ENCODE measurements at regions not wholly inside any gene's neighbourhood (a gene's known extent, or its start where the extent isn't known, plus 50 kb on each side); places are given as distances from the start of the nearest gene placed in this dataset.

GRCh38 chr9:19624519-19624918, 164.3 kb downstream of the SLC24A2 start (continued):
- TF ChIP-seq, protein P1, sequence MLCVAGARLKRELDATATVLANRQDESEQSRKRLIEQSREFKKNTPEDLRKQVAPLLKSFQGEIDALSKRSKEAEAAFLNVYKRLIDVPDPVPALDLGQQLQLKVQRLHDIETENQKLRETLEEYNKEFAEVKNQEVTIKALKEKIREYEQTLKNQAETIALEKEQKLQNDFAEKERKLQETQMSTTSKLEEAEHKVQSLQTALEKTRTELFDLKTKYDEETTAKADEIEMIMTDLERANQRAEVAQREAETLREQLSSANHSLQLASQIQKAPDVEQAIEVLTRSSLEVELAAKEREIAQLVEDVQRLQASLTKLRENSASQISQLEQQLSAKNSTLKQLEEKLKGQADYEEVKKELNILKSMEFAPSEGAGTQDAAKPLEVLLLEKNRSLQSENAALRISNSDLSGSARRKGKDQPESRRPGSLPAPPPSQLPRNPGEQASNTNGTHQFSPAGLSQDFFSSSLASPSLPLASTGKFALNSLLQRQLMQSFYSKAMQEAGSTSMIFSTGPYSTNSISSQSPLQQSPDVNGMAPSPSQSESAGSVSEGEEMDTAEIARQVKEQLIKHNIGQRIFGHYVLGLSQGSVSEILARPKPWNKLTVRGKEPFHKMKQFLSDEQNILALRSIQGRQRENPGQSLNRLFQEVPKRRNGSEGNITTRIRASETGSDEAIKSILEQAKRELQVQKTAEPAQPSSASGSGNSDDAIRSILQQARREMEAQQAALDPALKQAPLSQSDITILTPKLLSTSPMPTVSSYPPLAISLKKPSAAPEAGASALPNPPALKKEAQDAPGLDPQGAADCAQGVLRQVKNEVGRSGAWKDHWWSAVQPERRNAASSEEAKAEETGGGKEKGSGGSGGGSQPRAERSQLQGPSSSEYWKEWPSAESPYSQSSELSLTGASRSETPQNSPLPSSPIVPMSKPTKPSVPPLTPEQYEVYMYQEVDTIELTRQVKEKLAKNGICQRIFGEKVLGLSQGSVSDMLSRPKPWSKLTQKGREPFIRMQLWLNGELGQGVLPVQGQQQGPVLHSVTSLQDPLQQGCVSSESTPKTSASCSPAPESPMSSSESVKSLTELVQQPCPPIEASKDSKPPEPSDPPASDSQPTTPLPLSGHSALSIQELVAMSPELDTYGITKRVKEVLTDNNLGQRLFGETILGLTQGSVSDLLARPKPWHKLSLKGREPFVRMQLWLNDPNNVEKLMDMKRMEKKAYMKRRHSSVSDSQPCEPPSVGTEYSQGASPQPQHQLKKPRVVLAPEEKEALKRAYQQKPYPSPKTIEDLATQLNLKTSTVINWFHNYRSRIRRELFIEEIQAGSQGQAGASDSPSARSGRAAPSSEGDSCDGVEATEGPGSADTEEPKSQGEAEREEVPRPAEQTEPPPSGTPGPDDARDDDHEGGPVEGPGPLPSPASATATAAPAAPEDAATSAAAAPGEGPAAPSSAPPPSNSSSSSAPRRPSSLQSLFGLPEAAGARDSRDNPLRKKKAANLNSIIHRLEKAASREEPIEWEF (IDR thresholded peaks at IDR 0.05; ENCODE audit: insufficient replicate concordance, low read depth, low read length): no peak
- TF ChIP-seq ELK1 (IDR thresholded peaks at IDR 0.05; ENCODE audit: low read depth, low read length) (no peak), RB1 (IDR thresholded peaks at IDR 0.05; ENCODE audit: borderline replicate concordance) (no peak)

GRCh38 chr9:19623941-19624340, 164.9 kb downstream of the SLC24A2 start:
- no peak for TF ChIP-seq MTA3 (IDR thresholded peaks at IDR 0.05; ENCODE audit: borderline replicate concordance, low read length)
- no peak for TF ChIP-seq KDM1A (IDR thresholded peaks at IDR 0.05; ENCODE audit: borderline replicate concordance)
- no peak for TF ChIP-seq CHD2 (IDR thresholded peaks at IDR 0.05; ENCODE audit: borderline replicate concordance, low read depth, low read length)
- no peak for TF ChIP-seq SMAD1 (IDR thresholded peaks at IDR 0.05; ENCODE audit: low read depth, partially characterized antibody)
- 12% methylated on average over 4 of the region's 4 CpGs for WGBS (ENCODE audit: insufficient coverage, insufficient replicate concordance, low lambda C conversion rate, missing lambda C conversion rate)
- Histone ChIP-seq H2AFZ (ENCODE audit: control insufficient read depth, low read depth, low read length) (no peak overlapping the region), H3K27me3 (replicated peaks in 1 of 2; ENCODE audit: control insufficient read depth in 2 of 2, insufficient read depth in 2 of 2, low read length in 1 of 2) (no peaks in the 10 kb centered on the region; a peak in 1 of 4 replicates), H3K4me3 (no peak overlapping the region), H3K79me2 (ENCODE audit: control insufficient read depth, insufficient read depth, low read length) (no peaks in the 10 kb centered on the region), H3K4me1 (ENCODE audit: control insufficient read depth, insufficient read depth, low read length) (no peaks in the 10 kb centered on the region), H3K4me2 (ENCODE audit: control insufficient read depth, insufficient read depth) (no peak overlapping the region), H3K36me3 (ENCODE audit: control insufficient read depth in 2 of 2, insufficient read depth in 2 of 2, low read length in 1 of 2) (no peaks in the 10 kb centered on the region), H3K27ac (ENCODE audit: control insufficient read depth, insufficient read depth) (no peak overlapping the region), H3K9me3 (replicated peaks; ENCODE audit: control insufficient read depth, insufficient read depth, low read length) (no peaks in the 10 kb centered on the region), H3K9ac (ENCODE audit: control insufficient read depth, insufficient read depth, low read length) (no peak overlapping the region), H4K20me1 (ENCODE audit: control insufficient read depth, insufficient read depth) (no peaks in the 10 kb centered on the region)
- CTCF ChIA-PET: no interaction called here
- SMC1A ChIA-PET (ENCODE audit: uncharacterized antibody, unreplicated experiment): no interaction called here
- FAIRE-seq: no peak
- POLR2A ChIA-PET: no interaction called here
- no TSS peak for BruUV-seq (replicated peaks)
- intact Hi-C loops (cut with micrococcal nuclease; ENCODE audit: unreplicated experiment): no loop called here
- ATAC-seq: no peak
- in situ Hi-C loops (cut with MboI): no loop called here
- RAD21 ChIA-PET (ENCODE audit: unreplicated experiment): no interaction called here
- no peak for DNase-seq (ENCODE audit: low read depth, low spot score)
